ENCODE measurements at regions not wholly inside any gene's neighbourhood (a gene's known extent, or its start where the extent isn't known, plus 50 kb on each side); places are given as distances from the start of the nearest gene placed in this dataset.

- Histone ChIP-seq H3K36me3 (ENCODE audit: control insufficient read depth, insufficient read depth, low read length) (no peaks in the 10 kb centered on the region), H3K4me1 (ENCODE audit: control insufficient read depth, insufficient read depth, low read length) (no peaks in the 10 kb centered on the region), H3K27ac (ENCODE audit: low read depth, low read length) (no peak overlapping the region), H3K4me3 (ENCODE audit: low read depth, low read length) (no peak overlapping the region), H3K9me3 (ENCODE audit: control insufficient read depth, insufficient read depth, low read length) (no peaks in the 10 kb centered on the region), H3K27me3 (ENCODE audit: control insufficient read depth, insufficient read depth, low read length) (no peaks in the 10 kb centered on the region)
- peak in 1 of 6 donors; percentile 31 for DNase-seq (ENCODE audit: low read depth in 4 of 6, low spot score in 6 of 6)
- WGBS (ENCODE audit: insufficient coverage): no CpG with 5 or more reads among the region's 3 CpGs
Observed at GRCh38 chr13:78033509-78033908, 114.9 kb upstream of the EDNRB start.

- Histone ChIP-seq H3K9me3 (ENCODE audit: control insufficient read depth, insufficient read depth, low read length) (no peaks in the 10 kb centered on the region), H3K27ac (ENCODE audit: low read depth, low read length) (peak overlapping the region; percentile 83), H3K4me3 (ENCODE audit: low read depth, low read length) (no peak overlapping the region), H3K36me3 (ENCODE audit: control insufficient read depth, insufficient read depth, low read length) (no peaks in the 10 kb centered on the region), H3K27me3 (ENCODE audit: control insufficient read depth, insufficient read depth, low read length) (no peaks in the 10 kb centered on the region), H3K4me1 (ENCODE audit: control insufficient read depth, insufficient read depth, low read length) (no peaks in the 10 kb centered on the region)
- no peak for DNase-seq (ENCODE audit: low read depth in 4 of 6, low spot score in 6 of 6)
Observed at GRCh38 chr13:78032132-78032531, 113.5 kb upstream of the EDNRB start.

GRCh38 chr13:78030341-78030896 lies 111.8 kb upstream of the EDNRB start:
- Histone ChIP-seq H3K36me3 (ENCODE audit: control insufficient read depth, insufficient read depth, low read length) (no peaks in the 10 kb centered on the region), H3K27ac (ENCODE audit: low read depth, low read length) (peak overlapping the region; percentile 83), H3K27me3 (ENCODE audit: control insufficient read depth, insufficient read depth, low read length) (no peaks in the 10 kb centered on the region), H3K9me3 (ENCODE audit: control insufficient read depth, insufficient read depth, low read length) (no peaks in the 10 kb centered on the region), H3K4me3 (ENCODE audit: low read depth, low read length) (no peak overlapping the region), H3K4me1 (ENCODE audit: control insufficient read depth, insufficient read depth, low read length) (no peaks in the 10 kb centered on the region)
- DNase-seq (ENCODE audit: low read depth in 4 of 6, low spot score in 6 of 6): peak in 3 of 6 donors; percentile 48 to 81 (median 70)
- WGBS (ENCODE audit: insufficient coverage): no CpG with 5 or more reads among the region's 2 CpGs

- DNase-seq (ENCODE audit: low read depth in 4 of 6, low spot score in 6 of 6): peak in 2 of 6 donors; percentile 39 to 74
- H3K4me1 ChIP-seq (ENCODE audit: control insufficient read depth, insufficient read depth, low read length): no peaks in the 10 kb centered on the region
- WGBS (ENCODE audit: insufficient coverage): no CpG with 5 or more reads among the region's 6 CpGs
- H3K27ac ChIP-seq (ENCODE audit: low read depth, low read length): peak overlapping the region; percentile 83
- no peak overlapping the region for H3K4me3 ChIP-seq (ENCODE audit: low read depth, low read length)
- no peaks in the 10 kb centered on the region for H3K36me3 ChIP-seq (ENCODE audit: control insufficient read depth, insufficient read depth, low read length)
- H3K9me3 ChIP-seq (ENCODE audit: control insufficient read depth, insufficient read depth, low read length): no peaks in the 10 kb centered on the region
- H3K27me3 ChIP-seq (ENCODE audit: control insufficient read depth, insufficient read depth, low read length): no peaks in the 10 kb centered on the region
Observed at GRCh38 chr13:78029901-78030300, 111.3 kb upstream of the EDNRB start.

GRCh38 chr13:78028960-78029359 lies 110.3 kb upstream of the EDNRB start:
- WGBS (ENCODE audit: insufficient coverage): 88% methylated on average over 1 of the region's 1 CpG
- H3K9me3 ChIP-seq (ENCODE audit: control insufficient read depth, insufficient read depth, low read length): no peaks in the 10 kb centered on the region
- no peak overlapping the region for H3K4me3 ChIP-seq (ENCODE audit: low read depth, low read length)
- no peaks in the 10 kb centered on the region for H3K27me3 ChIP-seq (ENCODE audit: control insufficient read depth, insufficient read depth, low read length)
- no peak for DNase-seq (ENCODE audit: low read depth in 4 of 6, low spot score in 6 of 6)
- H3K36me3 ChIP-seq (ENCODE audit: control insufficient read depth, insufficient read depth, low read length): no peaks in the 10 kb centered on the region
- H3K27ac ChIP-seq (ENCODE audit: low read depth, low read length): peak overlapping the region; percentile 83
- H3K4me1 ChIP-seq (ENCODE audit: control insufficient read depth, insufficient read depth, low read length): no peaks in the 10 kb centered on the region

- Histone ChIP-seq H3K27ac (ENCODE audit: low read depth, low read length) (no peak overlapping the region), H3K4me3 (ENCODE audit: low read depth, low read length) (no peak overlapping the region), H3K9me3 (ENCODE audit: control insufficient read depth, insufficient read depth, low read length) (no peaks in the 10 kb centered on the region), H3K4me1 (ENCODE audit: control insufficient read depth, insufficient read depth, low read length) (peaks cover 4% of the 10 kb centered on the region), H3K27me3 (ENCODE audit: control insufficient read depth, insufficient read depth, low read length) (no peaks in the 10 kb centered on the region), H3K36me3 (ENCODE audit: control insufficient read depth, insufficient read depth, low read length) (no peaks in the 10 kb centered on the region)
- DNase-seq (ENCODE audit: low read depth in 4 of 6, low spot score in 6 of 6): no peak
Observed at GRCh38 chr13:78024996-78025395, 106.4 kb upstream of the EDNRB start.

GRCh38 chr13:78022164-78022877 lies 103.7 kb upstream of the EDNRB start:
- Histone ChIP-seq H3K4me3 (ENCODE audit: low read depth, low read length) (no peak overlapping the region), H3K36me3 (ENCODE audit: control insufficient read depth, insufficient read depth, low read length) (no peaks in the 10 kb centered on the region), H3K27ac (ENCODE audit: low read depth, low read length) (no peak overlapping the region), H3K9me3 (ENCODE audit: control insufficient read depth, insufficient read depth, low read length) (peaks cover 2% of the 10 kb centered on the region), H3K4me1 (ENCODE audit: control insufficient read depth, insufficient read depth, low read length) (peaks cover 4% of the 10 kb centered on the region), H3K27me3 (ENCODE audit: control insufficient read depth, insufficient read depth, low read length) (no peaks in the 10 kb centered on the region)
- 33% methylated on average over 1 of the region's 2 CpGs for WGBS (ENCODE audit: insufficient coverage)
- no peak for DNase-seq (ENCODE audit: low read depth in 4 of 6, low spot score in 6 of 6)

GRCh38 chr13:78020861-78021260 lies 102.2 kb upstream of the EDNRB start:
- Histone ChIP-seq H3K4me3 (ENCODE audit: low read depth, low read length) (no peak overlapping the region), H3K4me1 (ENCODE audit: control insufficient read depth, insufficient read depth, low read length) (peaks cover 4% of the 10 kb centered on the region), H3K27me3 (ENCODE audit: control insufficient read depth, insufficient read depth, low read length) (no peaks in the 10 kb centered on the region), H3K36me3 (ENCODE audit: control insufficient read depth, insufficient read depth, low read length) (no peaks in the 10 kb centered on the region), H3K27ac (ENCODE audit: low read depth, low read length) (no peak overlapping the region), H3K9me3 (ENCODE audit: control insufficient read depth, insufficient read depth, low read length) (peaks cover 3% of the 10 kb centered on the region)
- WGBS (ENCODE audit: insufficient coverage): 27% methylated on average over 5 of the region's 7 CpGs
- peak in 2 of 6 donors; percentile 21 to 50 for DNase-seq (ENCODE audit: low read depth in 4 of 6, low spot score in 6 of 6)

- no CpG with 5 or more reads among the region's 3 CpGs for WGBS (ENCODE audit: insufficient coverage)
- DNase-seq (ENCODE audit: low read depth in 4 of 6, low spot score in 6 of 6): no peak
- H3K4me1 ChIP-seq (ENCODE audit: control insufficient read depth, insufficient read depth, low read length): peaks cover under 1% of the 10 kb centered on the region
- H3K4me3 ChIP-seq (ENCODE audit: low read depth, low read length): no peak overlapping the region
- no peaks in the 10 kb centered on the region for H3K36me3 ChIP-seq (ENCODE audit: control insufficient read depth, insufficient read depth, low read length)
- H3K9me3 ChIP-seq (ENCODE audit: control insufficient read depth, insufficient read depth, low read length): peaks cover 3% of the 10 kb centered on the region
- no peaks in the 10 kb centered on the region for H3K27me3 ChIP-seq (ENCODE audit: control insufficient read depth, insufficient read depth, low read length)
- H3K27ac ChIP-seq (ENCODE audit: low read depth, low read length): no peak overlapping the region
Observed at GRCh38 chr13:78015782-78016181, 97.2 kb upstream of the EDNRB start.

- no peak for DNase-seq (ENCODE audit: low read depth in 4 of 6, low spot score in 6 of 6)
- H3K9me3 ChIP-seq (ENCODE audit: control insufficient read depth, insufficient read depth, low read length): no peaks in the 10 kb centered on the region
- H3K4me3 ChIP-seq (ENCODE audit: low read depth, low read length): no peak overlapping the region
- H3K36me3 ChIP-seq (ENCODE audit: control insufficient read depth, insufficient read depth, low read length): no peaks in the 10 kb centered on the region
- no CpG with 5 or more reads among the region's 2 CpGs for WGBS (ENCODE audit: insufficient coverage)
- no peak overlapping the region for H3K27ac ChIP-seq (ENCODE audit: low read depth, low read length)
- no peaks in the 10 kb centered on the region for H3K4me1 ChIP-seq (ENCODE audit: control insufficient read depth, insufficient read depth, low read length)
- no peaks in the 10 kb centered on the region for H3K27me3 ChIP-seq (ENCODE audit: control insufficient read depth, insufficient read depth, low read length)
Observed at GRCh38 chr13:78012046-78012445, 93.4 kb upstream of the EDNRB start.

All from spinal cord (tissue), 9 donors.